NT2/D1 (cell line): ENCODE measurements at regions not wholly inside any gene's neighbourhood (a gene's known extent, or its start where the extent isn't known, plus 50 kb on each side); places are given as distances from the start of the nearest gene placed in this dataset.

Experiments
- SUZ12 ChIP-seq: IDR thresholded peaks from 2 replicates; pipeline ENCODE4 v1.6.1; 2011; ENCODE audit not compliant: insufficient read length, insufficient read depth; ENCODE audit errors: extremely low read depth
- YY1 ChIP-seq: IDR thresholded peaks from 2 replicates; pipeline ENCODE4 v1.6.1; 2011; ENCODE audit not compliant: insufficient read length, insufficient read depth
- ZNF274 ChIP-seq: IDR thresholded peaks from 2 replicates; pipeline ENCODE4 v1.6.1; 2011; ENCODE audit warnings: mild to moderate bottlenecking, low read depth, low read length

GRCh38 chr9:22274477-22274876 lies 172.1 kb upstream of the DMRTA1 start:
- TF ChIP-seq ZNF274 (no peak), SUZ12 (no peak), YY1 (no peak)
